H9 (cell line): ENCODE measurements at regions not wholly inside any gene's neighbourhood (a gene's known extent, or its start where the extent isn't known, plus 50 kb on each side); places are given as distances from the start of the nearest gene placed in this dataset.

Source experiments
- DNase-seq: peaks from one replicate; pipeline ENCODE4 v3.0.0-alpha.2; 2017
- H2AFZ ChIP-seq: one replicate; pipeline ENCODE4 v1.6.1; 2013; ENCODE audit warnings: mild to moderate bottlenecking, low read length, control low read depth, moderate library complexity
- H2AK5ac ChIP-seq: 2 replicates; pipeline ENCODE4 v1.6.1; 2013; ENCODE audit warnings: low read length, control low read depth, mixed read lengths; ENCODE audit not compliant: insufficient read length
- H2BK120ac ChIP-seq: one replicate; pipeline ENCODE4 v1.6.1; 2013; ENCODE audit warnings: low read depth, mild to moderate bottlenecking, low read length, control low read depth, inconsistent platforms; ENCODE audit not compliant: poor library complexity, severe bottlenecking
- H2BK12ac ChIP-seq: 2 replicates; pipeline ENCODE4 v1.6.1; 2013; ENCODE audit warnings: low read length, control low read depth, mixed read lengths, low read depth; ENCODE audit not compliant: insufficient read length
- H2BK15ac ChIP-seq: 2 replicates; pipeline ENCODE4 v1.6.1; 2013; ENCODE audit warnings: low read depth, low read length, control low read depth
- H2BK20ac ChIP-seq: one replicate; pipeline ENCODE4 v1.6.1; 2013; ENCODE audit warnings: low read depth, mild to moderate bottlenecking, low read length, control low read depth, inconsistent platforms; ENCODE audit not compliant: poor library complexity, severe bottlenecking
- H2BK5ac ChIP-seq: 2 replicates; pipeline ENCODE4 v1.6.1; 2013; ENCODE audit warnings: low read length, control low read depth, mixed read lengths; ENCODE audit not compliant: insufficient read length
- H3K14ac ChIP-seq: 2 replicates; pipeline ENCODE4 v1.6.1; 2013; ENCODE audit warnings: low read length, control low read depth; ENCODE audit not compliant: insufficient read depth
- H3K18ac ChIP-seq: 2 replicates; pipeline ENCODE4 v1.6.1; 2013; ENCODE audit warnings: low read depth, mild to moderate bottlenecking, mixed read lengths, low read length, control low read depth; ENCODE audit not compliant: insufficient read length
- H3K23ac ChIP-seq: 2 replicates; pipeline ENCODE4 v1.6.1; 2013; ENCODE audit warnings: low read length, control low read depth, mixed read lengths, low read depth; ENCODE audit not compliant: insufficient read length
- H3K23me2 ChIP-seq: 2 replicates; pipeline ENCODE4 v1.6.1; 2013; ENCODE audit warnings: low read depth, mild to moderate bottlenecking, mixed read lengths, low read length, control low read depth; ENCODE audit not compliant: insufficient read length, poor library complexity, severe bottlenecking
- H3K27ac ChIP-seq: 2 replicates; pipeline ENCODE4 v1.5.1; 2013; ENCODE audit warnings: low read length, control low read depth, mixed read lengths, low read depth; ENCODE audit not compliant: insufficient read length
- H3K27me3 ChIP-seq: 2 replicates; pipeline ENCODE4 v1.6.1; 2013; ENCODE audit warnings: low read length, control low read depth, inconsistent platforms; ENCODE audit not compliant: insufficient read depth
- H3K4ac ChIP-seq: 2 replicates; pipeline ENCODE4 v1.6.1; 2013; ENCODE audit warnings: low read depth, mild to moderate bottlenecking, control low read depth, inconsistent platforms, low read length, moderate library complexity
- H3K4me1 ChIP-seq: 2 replicates; pipeline ENCODE4 v1.6.1; 2013; ENCODE audit warnings: low read length, control low read depth, inconsistent platforms; ENCODE audit not compliant: insufficient read depth
- H3K4me2 ChIP-seq: 2 replicates; pipeline ENCODE4 v1.6.1; 2013; ENCODE audit warnings: low read length, control low read depth, mixed read lengths; ENCODE audit not compliant: insufficient read length, insufficient read depth
- H3K56ac ChIP-seq: 2 replicates; pipeline ENCODE4 v1.6.1; 2013; ENCODE audit warnings: low read depth, mild to moderate bottlenecking, mixed read lengths, low read length, control low read depth; ENCODE audit not compliant: insufficient read length
- H3K79me1 ChIP-seq: 2 replicates; pipeline ENCODE4 v1.6.1; 2013; ENCODE audit warnings: low read depth, mild to moderate bottlenecking, moderate library complexity, low read length, control low read depth, inconsistent platforms; ENCODE audit not compliant: insufficient read depth, poor library complexity, severe bottlenecking
- H3K79me2 ChIP-seq: 2 replicates; pipeline ENCODE4 v1.6.1; 2013; ENCODE audit warnings: low read length, control low read depth, inconsistent platforms; ENCODE audit not compliant: insufficient read depth
- H3K9ac ChIP-seq: 2 replicates; pipeline ENCODE4 v1.6.1; 2013; ENCODE audit warnings: low read length, control low read depth, mixed read lengths; ENCODE audit not compliant: insufficient read length; ENCODE audit errors: extremely low read depth
- H3K9me3 ChIP-seq: one replicate; pipeline ENCODE4 v1.6.1; 2013; ENCODE audit warnings: low read depth, low read length, inconsistent platforms; ENCODE audit not compliant: control insufficient read depth
- H3T11ph ChIP-seq: one replicate; pipeline ENCODE4 v1.6.1; 2013; ENCODE audit warnings: mild to moderate bottlenecking, low read length, control low read depth, inconsistent platforms
- H4K20me1 ChIP-seq: one replicate; pipeline ENCODE4 v1.6.1; 2013; ENCODE audit not compliant: control insufficient read depth, insufficient read length, insufficient read depth
- H4K5ac ChIP-seq: 2 replicates; pipeline ENCODE4 v1.6.1; 2013; ENCODE audit warnings: low read depth, mild to moderate bottlenecking, mixed read lengths, low read length, control low read depth; ENCODE audit not compliant: insufficient read length
- H4K8ac ChIP-seq: replicated peaks from 2 replicates; pipeline ENCODE4 v1.6.1; 2013; ENCODE audit warnings: low read length, control low read depth, mixed read lengths, low read depth; ENCODE audit not compliant: insufficient read length
- H4K91ac ChIP-seq: 2 replicates; pipeline ENCODE4 v1.6.1; 2013; ENCODE audit warnings: low read depth, mild to moderate bottlenecking, moderate library complexity, mixed read lengths, low read length, control low read depth; ENCODE audit not compliant: insufficient read length
- H3K27ac Mint-ChIP-seq, 3 experiments: 2 replicates in 2 of 3; 3 replicates in 1 of 3; pipeline ENCODE4 v1.8.0; 2020 to 2021; ENCODE audit warnings: mixed read lengths in 3 of 3, mild to moderate bottlenecking in 1 of 3, moderate library complexity in 1 of 3
- H3K27me3 Mint-ChIP-seq: 2 replicates; pipeline ENCODE4 v1.8.0; 2021; ENCODE audit warnings: low read depth, mild to moderate bottlenecking, moderate library complexity, mixed read lengths
- H3K36me3 Mint-ChIP-seq, 3 experiments: 2 replicates in 2 of 3; 3 replicates in 1 of 3; pipeline ENCODE4 v1.8.0; 2020 to 2021; ENCODE audit warnings: low read depth in 3 of 3, mixed read lengths in 3 of 3; ENCODE audit not compliant: insufficient read depth in 1 of 3
- H3K4me1 Mint-ChIP-seq, 2 experiments: 2 replicates each; pipeline ENCODE4 v1.8.0; 2020; ENCODE audit warnings: mixed read lengths in 2 of 2
- H3K4me3 Mint-ChIP-seq, 2 experiments: 2 replicates in 1 of 2; 3 replicates in 1 of 2; pipeline ENCODE4 v1.8.0; 2020 to 2021; ENCODE audit warnings: mild to moderate bottlenecking in 2 of 2, mixed read lengths in 2 of 2, moderate library complexity in 1 of 2
- H3K9me3 Mint-ChIP-seq, 2 experiments: 2 replicates in 1 of 2; 3 replicates in 1 of 2; pipeline ENCODE4 v1.8.0; 2020; ENCODE audit warnings: mild to moderate bottlenecking in 2 of 2, mixed read lengths in 2 of 2, moderate library complexity in 1 of 2
- WGBS: extraction: QIAGEN DNeasy Blood & Tissue Kit; methylation state at CpG from one replicate; pipeline ENCODE4 v1.1.7; 2013; ENCODE audit warnings: missing lambda C conversion rate, low lambda C conversion rate, mixed read lengths; ENCODE audit not compliant: insufficient read length; ENCODE audit errors: extremely low coverage; 5-methylcytosine and 5-hydroxymethylcytosine counted together
- TF ChIP-seq, protein P1 (sequence below): fragments of 200-600 bp; sonication (generic); conservative IDR thresholded peaks from 3 replicates; pipeline ENCODE4 v1.8.0; 2021; ENCODE audit warnings: antibody characterized with exemption, mild to moderate bottlenecking

DNA sequence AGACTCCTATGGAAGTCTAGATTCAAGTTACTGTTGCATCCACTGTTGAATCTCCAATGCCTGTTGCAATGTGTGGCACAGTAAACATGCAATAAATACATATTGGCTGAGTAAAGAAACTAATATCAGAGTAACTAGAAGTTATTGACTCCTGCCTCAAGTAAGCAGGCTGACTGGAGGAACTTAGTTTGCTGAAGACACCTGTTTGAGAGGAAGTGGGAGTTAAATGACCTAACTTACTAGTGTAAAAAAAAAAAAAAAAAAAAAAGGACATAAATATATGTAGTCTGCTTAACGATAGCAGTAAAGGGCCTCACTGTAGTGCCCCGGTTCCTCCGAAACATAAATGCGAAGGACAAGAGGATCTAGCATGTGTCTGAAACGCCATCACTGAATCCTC lies 249.8 kb upstream of the PRDM1 start:
- Histone ChIP-seq H3K9ac (no peak overlapping the region), H3K27ac (no peak overlapping the region), H2AFZ (no peak overlapping the region), H3K4me1 (no peaks in the 10 kb centered on the region), H2BK120ac (no peak overlapping the region), H2AK5ac (no peak overlapping the region), H3K9me3 (no peaks in the 10 kb centered on the region), H3K4me2 (no peak overlapping the region), H3K79me1 (no peaks in the 10 kb centered on the region), H3K27me3 (no peaks in the 10 kb centered on the region), H2BK5ac (no peak overlapping the region), H3K79me2 (no peaks in the 10 kb centered on the region), H2BK12ac (no peak overlapping the region), H3K56ac (no peak overlapping the region), H3K18ac (no peak overlapping the region), H3K23ac (no peak overlapping the region), H3K23me2 (no peaks in the 10 kb centered on the region), H4K5ac (no peak overlapping the region), H2BK20ac (no peak overlapping the region), H4K91ac (no peak overlapping the region), H4K8ac (no peak overlapping the region), H3K4ac (no peak overlapping the region), H3T11ph (no peak overlapping the region), H4K20me1 (no peaks in the 10 kb centered on the region), H3K14ac (no peak overlapping the region), H2BK15ac (no peak overlapping the region)
- H3K9me3 Mint-ChIP-seq: no peaks in the 10 kb centered on the region
- no peak for DNase-seq
- peaks cover 3 to 4% of the 10 kb centered on the region in 2 experiments; a peak in 2 of 4 replicates for H3K4me1 Mint-ChIP-seq
- TF ChIP-seq, protein P1, sequence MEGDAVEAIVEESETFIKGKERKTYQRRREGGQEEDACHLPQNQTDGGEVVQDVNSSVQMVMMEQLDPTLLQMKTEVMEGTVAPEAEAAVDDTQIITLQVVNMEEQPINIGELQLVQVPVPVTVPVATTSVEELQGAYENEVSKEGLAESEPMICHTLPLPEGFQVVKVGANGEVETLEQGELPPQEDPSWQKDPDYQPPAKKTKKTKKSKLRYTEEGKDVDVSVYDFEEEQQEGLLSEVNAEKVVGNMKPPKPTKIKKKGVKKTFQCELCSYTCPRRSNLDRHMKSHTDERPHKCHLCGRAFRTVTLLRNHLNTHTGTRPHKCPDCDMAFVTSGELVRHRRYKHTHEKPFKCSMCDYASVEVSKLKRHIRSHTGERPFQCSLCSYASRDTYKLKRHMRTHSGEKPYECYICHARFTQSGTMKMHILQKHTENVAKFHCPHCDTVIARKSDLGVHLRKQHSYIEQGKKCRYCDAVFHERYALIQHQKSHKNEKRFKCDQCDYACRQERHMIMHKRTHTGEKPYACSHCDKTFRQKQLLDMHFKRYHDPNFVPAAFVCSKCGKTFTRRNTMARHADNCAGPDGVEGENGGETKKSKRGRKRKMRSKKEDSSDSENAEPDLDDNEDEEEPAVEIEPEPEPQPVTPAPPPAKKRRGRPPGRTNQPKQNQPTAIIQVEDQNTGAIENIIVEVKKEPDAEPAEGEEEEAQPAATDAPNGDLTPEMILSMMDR: no peak
- no peaks in the 10 kb centered on the region; a peak in 1 of 7 replicates for H3K36me3 Mint-ChIP-seq
- no peak overlapping the region for H3K4me3 Mint-ChIP-seq
- peaks cover under 1% of the 10 kb centered on the region; the same call in 1 of the 2 replicates for H3K27me3 Mint-ChIP-seq
- no peak overlapping the region for H3K27ac Mint-ChIP-seq
- WGBS: no CpG with 5 or more reads among the region's 5 CpGs
